Mammary epithelial cell (primary cell): ENCODE measurements at regions not wholly inside any gene's neighbourhood (a gene's known extent, or its start where the extent isn't known, plus 50 kb on each side); places are given as distances from the start of the nearest gene placed in this dataset.
"Not testable (repeated sequence)": the region's sequence is repeated elsewhere in the genome, so short reads cannot be mapped to it uniquely, and the experiment has no call there.

Experiments used
- EZH2 ChIP-seq: IDR thresholded peaks from 2 replicates; pipeline ENCODE4 v1.6.1; 2012; ENCODE audit warnings: low read length, inconsistent platforms, borderline replicate concordance
- TF ChIP-seq, protein P1 (sequence below), 2 donors: IDR thresholded peaks in 1 of 2; conservative IDR thresholded peaks in 1 of 2; 2 replicates each; pipeline ENCODE4 v1.5.1; 2011 to 2012; ENCODE audit warnings: inconsistent platforms in 2 of 2, low read length in 2 of 2, mild to moderate bottlenecking in 2 of 2, control low read depth in 1 of 2, low read depth in 1 of 2; ENCODE audit not compliant: insufficient read depth in 1 of 2; ENCODE audit errors: extremely low read depth in 1 of 2

DNA sequence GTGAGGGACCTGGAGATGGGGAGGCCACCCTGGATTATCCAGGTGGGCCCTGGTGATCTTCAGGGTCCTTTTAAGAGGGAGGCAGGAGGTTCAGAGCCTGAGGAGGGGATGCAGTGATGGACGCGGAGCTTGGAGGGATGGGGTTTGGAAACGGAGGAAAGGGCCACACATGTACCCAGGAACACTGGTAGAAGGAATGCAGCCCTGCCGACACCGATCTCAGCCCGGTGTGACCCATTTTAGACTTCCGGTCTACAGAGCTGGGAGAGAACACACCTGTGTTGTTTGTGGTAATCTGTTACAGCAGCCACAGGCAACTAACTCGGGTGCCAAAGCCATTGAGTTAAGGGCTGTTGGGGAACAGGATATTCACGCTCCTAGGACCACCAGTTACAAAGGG is 345.2 kb downstream of the CNTNAP3B start:
- TF ChIP-seq, protein P1, sequence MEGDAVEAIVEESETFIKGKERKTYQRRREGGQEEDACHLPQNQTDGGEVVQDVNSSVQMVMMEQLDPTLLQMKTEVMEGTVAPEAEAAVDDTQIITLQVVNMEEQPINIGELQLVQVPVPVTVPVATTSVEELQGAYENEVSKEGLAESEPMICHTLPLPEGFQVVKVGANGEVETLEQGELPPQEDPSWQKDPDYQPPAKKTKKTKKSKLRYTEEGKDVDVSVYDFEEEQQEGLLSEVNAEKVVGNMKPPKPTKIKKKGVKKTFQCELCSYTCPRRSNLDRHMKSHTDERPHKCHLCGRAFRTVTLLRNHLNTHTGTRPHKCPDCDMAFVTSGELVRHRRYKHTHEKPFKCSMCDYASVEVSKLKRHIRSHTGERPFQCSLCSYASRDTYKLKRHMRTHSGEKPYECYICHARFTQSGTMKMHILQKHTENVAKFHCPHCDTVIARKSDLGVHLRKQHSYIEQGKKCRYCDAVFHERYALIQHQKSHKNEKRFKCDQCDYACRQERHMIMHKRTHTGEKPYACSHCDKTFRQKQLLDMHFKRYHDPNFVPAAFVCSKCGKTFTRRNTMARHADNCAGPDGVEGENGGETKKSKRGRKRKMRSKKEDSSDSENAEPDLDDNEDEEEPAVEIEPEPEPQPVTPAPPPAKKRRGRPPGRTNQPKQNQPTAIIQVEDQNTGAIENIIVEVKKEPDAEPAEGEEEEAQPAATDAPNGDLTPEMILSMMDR (conservative IDR thresholded peaks at IDR 0.05 in 1 of 2, IDR thresholded peaks at IDR 0.05 in 1 of 2; ENCODE audit: extremely low read depth in 1 of 2, insufficient read depth in 1 of 2, low read depth in 1 of 2, low read length in 2 of 2), result not testable (repeated sequence)
- TF ChIP-seq EZH2, result not testable (repeated sequence)
